GM19240 (cell line): ENCODE measurements at regions not wholly inside any gene's neighbourhood (a gene's known extent, or its start where the extent isn't known, plus 50 kb on each side); places are given as distances from the start of the nearest gene placed in this dataset.

Experiments
- DNase-seq: peaks from one replicate; pipeline ENCODE4 v3.0.0; 2011; ENCODE audit warnings: low spot score; ENCODE audit not compliant: insufficient read length

GRCh38 chr4:180189666-180190065, 2053.5 kb upstream of the TENM3 start:
- no peak for DNase-seq

GRCh38 chr4:180190382-180190781, 2052.8 kb upstream of the TENM3 start:
- no peak for DNase-seq

- no peak for DNase-seq
These were observed 2045.7 kb upstream of the TENM3 start for GRCh38 chr4:180197471-180197870.

- DNase-seq, result no peak
These were observed 2039.9 kb upstream of the TENM3 start for GRCh38 chr4:180203349-180203748.

- DNase-seq, result no peak
These were observed 2037.9 kb upstream of the TENM3 start for GRCh38 chr4:180205276-180205675.

- DNase-seq, result no peak
These were observed 2035.3 kb upstream of the TENM3 start for GRCh38 chr4:180207921-180208320.

GRCh38 chr4:180217070-180217469, 2026.1 kb upstream of the TENM3 start:
- no peak for DNase-seq

GRCh38 chr4:180219080-180219479, 2024.1 kb upstream of the TENM3 start:
- no peak for DNase-seq

- no peak for DNase-seq
These were observed 2017.2 kb upstream of the TENM3 start for GRCh38 chr4:180225977-180226376.

GRCh38 chr4:180234730-180235129, 2008.5 kb upstream of the TENM3 start:
- DNase-seq, result no peak

- DNase-seq, result no peak
These were observed 2002.5 kb upstream of the TENM3 start for GRCh38 chr4:180240670-180241069.

- DNase-seq, result no peak
These were observed 1989.8 kb upstream of the TENM3 start for GRCh38 chr4:180253419-180253818.

GRCh38 chr4:180261346-180261745, 1981.9 kb upstream of the TENM3 start:
- DNase-seq, result no peak

GRCh38 chr4:180280076-180280475, 1963.1 kb upstream of the TENM3 start:
- DNase-seq, result no peak

GRCh38 chr4:180280726-180281297, 1962.4 kb upstream of the TENM3 start:
- no peak for DNase-seq

- DNase-seq, result no peak
These were observed 1961.5 kb upstream of the TENM3 start for GRCh38 chr4:180281724-180282123.

- DNase-seq, result no peak
These were observed 1958.9 kb upstream of the TENM3 start for GRCh38 chr4:180284267-180284666.

- no peak for DNase-seq
These were observed 1957.4 kb upstream of the TENM3 start for GRCh38 chr4:180285796-180286195.

- no peak for DNase-seq
These were observed 1950.9 kb upstream of the TENM3 start for GRCh38 chr4:180292339-180292738.

- no peak for DNase-seq
These were observed 1947.1 kb upstream of the TENM3 start for GRCh38 chr4:180296036-180296599.

GRCh38 chr4:180304321-180304720, 1938.9 kb upstream of the TENM3 start:
- DNase-seq, result no peak

GRCh38 chr4:180310616-180311015, 1932.6 kb upstream of the TENM3 start:
- DNase-seq, result no peak

GRCh38 chr4:180314972-180315371, 1928.2 kb upstream of the TENM3 start:
- DNase-seq, result no peak

GRCh38 chr4:180330521-180330920, 1912.7 kb upstream of the TENM3 start:
- no peak for DNase-seq
